GM23248 (cell line): ENCODE measurements at regions not wholly inside any gene's neighbourhood (a gene's known extent, or its start where the extent isn't known, plus 50 kb on each side); places are given as distances from the start of the nearest gene placed in this dataset.

Experiments used
- DNase-seq: peaks from one replicate; pipeline ENCODE4 v3.0.0-alpha.2; 2015
- H2AFZ ChIP-seq: fragments of 200-600 bp; sonication (generic); 2 replicates; pipeline ENCODE4 v1.6.1; 2016; ENCODE audit warnings: antibody characterized with exemption
- H3F3A ChIP-seq: fragments of 200-600 bp; sonication (generic); 2 replicates; pipeline ENCODE4 v1.6.1; 2016; ENCODE audit warnings: mild to moderate bottlenecking, antibody characterized with exemption, mixed run types; ENCODE audit not compliant: insufficient read depth
- H3K27ac ChIP-seq: fragments of 200-600 bp; sonication (generic); 2 replicates; pipeline ENCODE4 v1.5.1; 2016; ENCODE audit warnings: mild to moderate bottlenecking
- H3K27me3 ChIP-seq: fragments of 200-600 bp; sonication (generic); replicated peaks from 2 replicates; pipeline ENCODE4 v1.6.1; 2016; ENCODE audit warnings: mild to moderate bottlenecking; ENCODE audit not compliant: insufficient read depth
- H3K36me3 ChIP-seq: fragments of 200-600 bp; sonication (generic); 2 replicates; pipeline ENCODE4 v1.6.1; 2016; ENCODE audit warnings: low read depth, mild to moderate bottlenecking
- H3K4me1 ChIP-seq: fragments of 200-600 bp; sonication (generic); 2 replicates; pipeline ENCODE4 v1.6.1; 2016; ENCODE audit warnings: mild to moderate bottlenecking; ENCODE audit not compliant: insufficient read depth
- H3K4me2 ChIP-seq: fragments of 200-600 bp; sonication (generic); one replicate; pipeline ENCODE4 v1.6.1; 2016; ENCODE audit warnings: mild to moderate bottlenecking; ENCODE audit not compliant: unreplicated experiment
- H3K4me3 ChIP-seq: fragments of 200-600 bp; sonication (generic); 2 replicates; pipeline ENCODE4 v1.5.1; 2016; ENCODE audit warnings: mild to moderate bottlenecking
- H3K79me2 ChIP-seq: fragments of 200-600 bp; sonication (generic); 2 replicates; pipeline ENCODE4 v1.6.1; 2016; ENCODE audit warnings: mild to moderate bottlenecking; ENCODE audit not compliant: insufficient read depth
- H3K9ac ChIP-seq: fragments of 200-600 bp; sonication (generic); 2 replicates; pipeline ENCODE4 v1.6.1; 2016; ENCODE audit warnings: mild to moderate bottlenecking
- H3K9me2 ChIP-seq: fragments of 200-600 bp; sonication (generic); 2 replicates; pipeline ENCODE4 v1.6.1; 2016; ENCODE audit warnings: mixed run types, mild to moderate bottlenecking, moderate library complexity; ENCODE audit not compliant: insufficient read depth
- H3K9me3 ChIP-seq: fragments of 200-600 bp; sonication (generic); one replicate; pipeline ENCODE4 v1.6.1; 2017; ENCODE audit warnings: low read depth
- H4K20me1 ChIP-seq: fragments of 200-600 bp; sonication (generic); 2 replicates; pipeline ENCODE4 v1.6.0; 2016; ENCODE audit not compliant: insufficient read depth
- EZH2 ChIP-seq: fragments of 200-600 bp; sonication (generic); IDR thresholded peaks from 2 replicates; pipeline ENCODE4 v1.6.1; 2018; ENCODE audit warnings: antibody characterized with exemption, mild to moderate bottlenecking; ENCODE audit not compliant: insufficient read depth, poor library complexity, severe bottlenecking
- EZH2phosphoT487 ChIP-seq: fragments of 200-600 bp; sonication (generic); IDR thresholded peaks from 2 replicates; pipeline ENCODE4 v1.6.1; 2018; ENCODE audit warnings: antibody characterized with exemption, moderate library complexity, mild to moderate bottlenecking, low read depth; ENCODE audit not compliant: insufficient read depth
- WGBS, 2 experiments: methylation state at CpG; one replicate each; pipeline ENCODE4 v1.1.6; 2015 to 2017; ENCODE audit warnings: low lambda C conversion rate in 2 of 2, low coverage in 1 of 2; ENCODE audit errors: missing lambda C conversion rate in 2 of 2; 5-methylcytosine and 5-hydroxymethylcytosine counted together
- in situ Hi-C: fragments of 300-500 bp; cut with MboI; formaldehyde crosslinking; loops from 2 replicates; pipeline ENCODE4 v1.15.0; 2020

DNA sequence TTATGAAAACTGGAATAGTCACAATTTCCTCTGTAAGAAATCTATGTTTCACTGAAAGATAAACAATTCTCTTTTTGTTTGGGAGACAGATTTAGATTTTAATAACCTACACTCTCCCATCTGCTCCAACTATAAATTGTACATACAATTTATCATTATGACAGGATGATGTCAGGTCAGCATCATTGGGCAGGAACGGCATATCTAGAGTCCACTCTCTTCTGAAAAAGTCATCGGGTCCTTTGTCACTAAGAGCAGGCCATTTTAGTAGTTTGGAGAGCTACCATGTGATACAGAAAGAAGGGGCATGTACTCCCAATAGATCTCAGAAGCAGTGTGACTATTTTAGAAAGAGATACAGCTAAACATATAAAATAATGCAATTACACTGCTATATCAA, 180.8 kb upstream of the ARGLU1 start:
- Histone ChIP-seq H3K27me3 (no peaks in the 10 kb centered on the region), H3K9me3 (no peaks in the 10 kb centered on the region), H3K9ac (no peak overlapping the region), H3K4me3 (no peak overlapping the region), H3K4me2 (no peak overlapping the region), H3K4me1 (no peaks in the 10 kb centered on the region), H3F3A (no peaks in the 10 kb centered on the region), H2AFZ (no peak overlapping the region), H3K9me2 (no peaks in the 10 kb centered on the region), H4K20me1 (no peaks in the 10 kb centered on the region), H3K27ac (no peak overlapping the region), H3K36me3 (no peaks in the 10 kb centered on the region), H3K79me2 (no peaks in the 10 kb centered on the region)
- DNase-seq = no peak
- no peak for TF ChIP-seq EZH2phosphoT487
- 31 to 34% methylated on average over 2 of the region's 2 CpGs for WGBS, 2 experiments
- in situ Hi-C loops = no loop called here

DNA sequence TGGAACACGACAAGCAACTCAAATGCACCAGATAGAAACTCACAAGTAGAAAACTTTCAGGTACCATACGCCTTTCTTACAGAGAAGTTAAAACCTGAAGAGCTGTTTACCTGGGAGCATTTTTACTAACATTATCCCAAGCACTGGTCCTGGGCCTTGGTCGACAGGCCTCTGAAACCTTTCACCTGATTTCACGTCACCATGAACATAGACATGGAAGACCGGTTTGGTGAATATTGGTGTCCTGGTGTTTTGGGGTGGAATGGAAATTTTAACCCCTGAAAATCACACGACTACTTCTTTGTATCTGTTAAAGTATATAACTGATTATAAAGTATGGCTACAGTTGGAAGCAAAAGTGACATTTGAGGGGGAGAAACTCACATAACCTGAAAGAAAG, 176.6 kb upstream of the ARGLU1 start:
- Histone ChIP-seq H3K36me3 (no peaks in the 10 kb centered on the region), H3K27me3 (no peaks in the 10 kb centered on the region), H3K4me3 (no peak overlapping the region), H3K4me1 (no peaks in the 10 kb centered on the region), H2AFZ (no peak overlapping the region), H3K79me2 (no peaks in the 10 kb centered on the region), H3K9ac (no peak overlapping the region), H3K9me3 (no peaks in the 10 kb centered on the region), H3K4me2 (no peak overlapping the region), H3F3A (no peaks in the 10 kb centered on the region), H3K9me2 (no peaks in the 10 kb centered on the region), H3K27ac (no peak overlapping the region), H4K20me1 (no peaks in the 10 kb centered on the region)
- DNase-seq = no peak
- in situ Hi-C loops = no loop called here
- WGBS, 2 experiments = 39 to 48% methylated on average over 6 of the region's 6 CpGs
- TF ChIP-seq EZH2phosphoT487 = no peak
- TF ChIP-seq EZH2 = no peak

DNA sequence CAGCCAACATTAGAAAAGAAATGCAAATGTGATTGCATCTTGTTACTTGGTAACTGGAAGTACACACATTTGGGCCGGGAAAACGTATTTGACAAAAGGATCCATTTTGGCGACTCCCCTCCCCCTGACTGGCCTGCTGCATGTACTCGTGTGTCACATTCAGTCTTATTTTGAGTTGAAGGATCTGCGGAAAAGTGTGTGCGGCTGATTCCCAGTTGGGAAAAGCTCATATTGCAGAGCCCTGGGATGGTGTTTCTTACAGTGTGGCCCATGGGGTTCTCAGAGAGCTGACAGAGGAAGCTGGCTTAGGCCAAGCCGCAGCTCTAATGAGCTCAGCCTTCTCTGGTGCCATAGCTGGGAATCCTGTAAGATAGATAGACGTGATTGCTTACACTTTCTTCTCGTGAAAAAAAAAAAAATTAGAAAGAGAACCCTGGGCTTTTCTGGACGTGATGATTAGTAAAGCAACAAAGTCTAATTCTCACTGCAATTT, 170.3 kb upstream of the ARGLU1 start:
- no peaks in the 10 kb centered on the region for H3F3A ChIP-seq
- WGBS, 2 experiments = 44 to 49% methylated on average over 10 of the region's 10 CpGs
- TF ChIP-seq EZH2 (no peak), EZH2phosphoT487 (no peak)

DNA sequence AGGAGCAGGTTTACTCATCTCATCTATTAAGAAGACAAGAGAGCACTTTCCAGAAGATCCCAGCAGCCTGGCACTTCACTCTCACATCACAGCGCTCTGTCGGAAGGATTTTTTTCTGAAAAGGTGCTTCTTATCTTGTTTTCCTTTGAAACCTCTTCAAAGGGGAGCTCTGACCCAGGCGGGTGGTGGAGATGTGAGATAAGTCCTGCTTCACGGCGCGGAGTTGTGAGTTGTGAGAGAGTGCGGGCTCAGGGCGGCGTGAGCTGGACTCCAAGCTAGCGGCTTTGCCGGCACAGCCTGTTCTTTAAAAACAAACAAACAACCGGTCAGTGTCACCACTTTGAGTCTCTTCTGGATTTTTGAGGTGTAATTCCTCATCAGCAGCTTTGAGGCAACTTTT, 169.0 kb upstream of the ARGLU1 start:
- Histone ChIP-seq H3F3A (no peaks in the 10 kb centered on the region), H3K9me3 (no peaks in the 10 kb centered on the region), H3K9me2 (no peaks in the 10 kb centered on the region), H3K79me2 (no peaks in the 10 kb centered on the region), H3K27me3 (no peaks in the 10 kb centered on the region), H3K4me2 (no peak overlapping the region), H4K20me1 (no peaks in the 10 kb centered on the region), H2AFZ (no peak overlapping the region), H3K27ac (no peak overlapping the region), H3K36me3 (no peaks in the 10 kb centered on the region), H3K9ac (no peak overlapping the region), H3K4me1 (no peaks in the 10 kb centered on the region), H3K4me3 (no peak overlapping the region)
- in situ Hi-C loops = no loop called here
- DNase-seq = no peak
- TF ChIP-seq EZH2 = no peak
- no peak for TF ChIP-seq EZH2phosphoT487
- WGBS, 2 experiments = 74 to 78% methylated on average over 12 of the region's 12 CpGs

More for the DNA sequence above, 170.3 kb upstream of the ARGLU1 start:
- in situ Hi-C loops = no loop called here
- Histone ChIP-seq H3K9me3 (no peaks in the 10 kb centered on the region), H4K20me1 (no peaks in the 10 kb centered on the region), H3K4me1 (no peaks in the 10 kb centered on the region), H2AFZ (no peak overlapping the region), H3K9me2 (no peaks in the 10 kb centered on the region), H3K36me3 (no peaks in the 10 kb centered on the region), H3K27ac (no peak overlapping the region), H3K9ac (no peak overlapping the region), H3K4me2 (no peak overlapping the region), H3K79me2 (no peaks in the 10 kb centered on the region), H3K27me3 (no peaks in the 10 kb centered on the region), H3K4me3 (no peak overlapping the region)
- DNase-seq = no peak

- in situ Hi-C loops = no loop called here
- H3K4me2 ChIP-seq = no peak overlapping the region
- H3K27ac ChIP-seq = no peak overlapping the region
- H3F3A ChIP-seq = no peaks in the 10 kb centered on the region
- TF ChIP-seq EZH2 (no peak), EZH2phosphoT487 (no peak)
- no peak overlapping the region for H2AFZ ChIP-seq
- no peaks in the 10 kb centered on the region for H3K4me1 ChIP-seq
- no peaks in the 10 kb centered on the region for H3K36me3 ChIP-seq
- no peak for DNase-seq
- no peaks in the 10 kb centered on the region for H3K9me3 ChIP-seq
- H4K20me1 ChIP-seq = no peaks in the 10 kb centered on the region
- no peaks in the 10 kb centered on the region for H3K27me3 ChIP-seq
- no peak overlapping the region for H3K4me3 ChIP-seq
- WGBS, 2 experiments = 37 to 45% methylated on average over 6 of the region's 6 CpGs
- no peaks in the 10 kb centered on the region for H3K79me2 ChIP-seq
- no peak overlapping the region for H3K9ac ChIP-seq
- no peaks in the 10 kb centered on the region for H3K9me2 ChIP-seq
These were observed 166.3 kb upstream of the ARGLU1 start for GRCh38 chr13:106734198-106734597.
